ENCODE measurements at regions not wholly inside any gene's neighbourhood (a gene's known extent, or its start where the extent isn't known, plus 50 kb on each side); places are given as distances from the start of the nearest gene placed in this dataset.

DNA sequence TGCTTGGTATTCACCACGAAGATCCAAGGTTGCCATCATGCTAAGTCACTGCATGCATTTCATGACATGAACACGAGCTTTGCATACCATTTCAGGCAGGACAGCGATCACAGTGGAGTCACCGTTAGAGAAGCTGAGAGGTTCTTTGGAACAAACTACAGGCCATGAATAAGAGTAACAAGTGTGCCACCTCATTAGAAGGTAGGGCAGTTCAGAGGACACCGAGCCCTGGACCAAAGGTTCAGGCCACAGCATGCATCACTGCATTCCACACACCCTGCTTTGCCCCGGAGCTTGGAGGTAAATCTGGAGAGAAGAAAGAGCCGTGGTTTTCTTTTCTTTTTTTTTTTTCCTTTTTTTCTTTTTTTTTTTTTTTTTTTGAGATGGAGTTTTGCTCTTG is 66.9 kb upstream of the CDH4 start:
- DNase-seq, result peak; percentile 9

DNA sequence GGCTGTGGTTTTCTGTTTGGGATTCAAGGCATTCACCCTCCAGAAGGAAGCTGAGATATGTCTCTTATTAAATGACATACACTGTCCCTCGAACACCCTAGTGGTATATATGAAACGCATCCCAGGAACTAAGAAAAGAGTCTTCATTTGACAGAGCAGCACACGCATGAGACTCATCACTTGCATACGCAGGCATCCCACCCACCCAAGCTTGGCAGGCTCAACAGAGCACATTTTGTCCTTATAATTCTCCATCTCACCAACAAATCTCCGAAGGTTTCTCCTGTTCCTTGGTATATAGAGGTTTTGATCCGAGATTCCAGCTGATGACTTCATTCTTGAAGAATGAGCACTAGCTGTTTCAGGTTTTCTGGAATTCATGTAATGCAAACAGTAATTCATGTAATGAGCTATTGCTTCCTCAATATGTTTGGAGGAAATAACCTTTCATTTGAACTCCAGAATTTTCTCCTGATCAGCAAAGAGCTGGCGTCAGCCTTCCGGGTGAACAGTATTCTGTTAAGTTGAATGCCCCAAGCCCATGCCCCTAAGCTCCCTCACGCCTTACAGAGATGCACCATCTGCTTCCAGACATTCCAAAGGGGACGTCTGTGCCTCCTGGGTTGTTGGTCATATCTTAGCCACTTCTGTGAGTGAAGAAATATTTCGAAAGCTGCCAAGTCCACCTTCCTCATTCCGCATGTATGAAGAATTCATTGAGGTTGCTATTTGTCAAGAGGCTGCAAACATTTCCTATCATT is 66.0 kb upstream of the CDH4 start:
- DNase-seq, result peak; percentile 98

DNA sequence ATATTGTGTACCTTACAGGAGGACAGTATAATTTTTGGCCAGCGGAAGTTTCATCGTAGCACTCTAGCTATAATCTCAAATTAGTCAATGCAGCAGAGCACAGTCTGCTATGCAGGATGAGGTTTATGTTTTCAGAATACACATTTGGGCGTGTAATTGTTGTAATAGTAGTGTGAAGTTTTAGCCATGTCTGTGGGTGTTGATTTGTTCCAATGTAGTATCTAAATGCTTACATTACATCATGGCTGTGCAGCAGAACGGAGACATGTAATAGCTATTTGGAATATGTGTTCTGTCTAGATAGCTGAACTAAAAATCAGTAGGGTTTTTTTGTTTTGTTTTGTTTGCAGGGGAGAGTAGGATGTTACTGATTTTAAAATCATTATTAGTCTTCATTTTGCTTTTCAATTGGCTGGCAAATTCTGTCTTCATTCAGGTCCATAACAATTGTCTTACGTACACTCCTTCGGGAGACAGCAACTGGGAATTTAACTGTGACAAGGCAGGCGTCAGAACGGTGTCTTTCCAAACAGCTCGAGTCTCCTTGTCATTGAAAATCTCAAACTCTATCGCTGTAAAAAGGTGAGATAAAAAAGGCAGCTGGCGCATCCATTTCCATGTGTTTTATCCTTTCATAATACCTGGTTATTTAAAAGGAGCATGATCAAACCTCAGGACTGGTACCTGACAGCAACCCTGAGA is 65.1 kb upstream of the CDH4 start:
- peak; percentile 68 for DNase-seq

DNA sequence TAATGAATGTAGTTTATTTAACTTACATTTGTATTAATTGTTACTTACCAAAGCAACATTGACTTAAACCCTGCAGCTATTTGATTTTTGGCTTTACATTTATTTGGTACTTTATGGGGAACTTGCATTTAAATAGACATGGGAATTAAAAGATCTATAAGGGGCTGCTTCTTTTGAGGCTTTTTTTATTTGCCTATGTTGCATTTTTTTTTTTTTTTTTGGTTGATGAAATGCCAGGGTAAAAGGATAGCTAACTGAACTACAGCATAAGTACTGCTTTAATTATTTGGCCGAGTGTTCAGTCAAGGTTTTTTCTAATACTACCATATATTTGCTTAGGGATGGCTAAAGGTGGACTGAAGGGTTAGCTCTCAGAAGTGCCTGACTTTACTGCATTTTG is 62.5 kb upstream of the CDH4 start:
- DNase-seq, result no peak

DNA sequence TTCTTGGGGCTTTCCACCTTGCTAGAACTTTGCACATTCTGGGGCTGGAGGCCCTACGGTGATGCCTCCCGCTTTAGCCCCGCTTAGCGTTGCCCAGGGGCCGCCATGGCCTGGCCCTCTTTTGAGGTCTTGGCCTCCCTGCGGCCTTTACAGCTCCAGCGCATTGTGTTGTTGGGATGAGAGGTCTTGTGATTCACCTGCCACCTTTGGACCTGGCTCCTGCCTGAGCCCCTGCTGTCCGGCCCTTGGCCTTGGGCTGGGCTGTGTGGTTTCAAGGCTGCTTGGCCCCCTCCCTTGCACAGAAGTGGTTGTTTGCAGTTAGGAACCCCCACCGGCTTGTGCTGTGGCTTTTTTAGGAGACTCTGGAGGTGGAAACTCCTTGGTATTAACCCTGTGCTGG is 61.0 kb upstream of the CDH4 start:
- no peak for DNase-seq

DNA sequence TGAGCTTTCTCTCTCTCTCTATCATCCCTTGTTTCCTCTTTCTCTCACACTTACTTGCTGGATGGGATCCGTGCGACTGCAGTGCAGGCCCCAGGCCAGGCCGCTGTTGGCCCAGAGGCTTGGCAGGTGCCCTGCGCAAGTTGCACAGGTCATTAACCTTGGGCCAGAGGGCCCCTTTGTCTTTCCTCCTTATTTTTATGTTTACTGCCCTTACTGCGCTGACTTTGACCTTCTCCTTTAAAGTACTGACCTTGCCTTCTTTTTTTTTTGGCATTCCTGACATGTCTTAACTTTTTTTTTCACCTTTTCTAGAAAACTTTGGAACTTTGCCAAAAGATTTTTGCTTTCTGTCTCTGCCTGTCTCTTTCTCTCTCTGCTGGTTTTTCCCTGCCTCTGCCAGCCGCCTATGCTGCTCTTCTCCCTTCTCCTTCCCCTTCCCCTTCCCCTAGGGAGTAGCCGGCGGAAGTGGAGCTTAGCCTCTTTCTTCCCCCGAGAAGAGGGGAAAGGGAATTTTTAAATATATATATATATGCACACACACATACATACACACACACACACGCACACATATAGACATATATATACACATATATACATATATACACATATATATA is 59.6 kb upstream of the CDH4 start:
- DNase-seq, result no peak

DNA sequence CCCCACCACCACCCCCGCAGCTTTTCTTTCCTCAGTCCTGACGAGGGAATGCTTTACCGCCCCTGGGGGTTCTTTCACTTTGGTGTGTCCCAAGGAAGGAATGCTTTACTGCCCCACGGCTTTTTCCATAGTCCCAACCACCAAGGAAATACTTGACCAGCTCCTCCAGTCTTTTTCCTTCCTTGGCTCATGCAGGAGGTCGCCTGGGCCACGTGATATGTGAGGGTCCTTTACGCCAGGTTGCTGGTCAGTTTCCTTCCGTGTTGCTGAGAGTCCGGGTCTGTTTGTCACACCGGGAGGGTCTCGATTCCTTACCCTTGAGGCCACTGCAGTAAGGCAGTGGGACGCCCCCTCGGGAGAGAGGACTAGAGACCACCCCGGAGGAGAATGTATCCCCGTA is 58.9 kb upstream of the CDH4 start:
- no peak for DNase-seq

All from fibroblast of skin of abdomen (primary cell).